NCI-H1417 (cell line): ENCODE measurements at regions not wholly inside any gene's neighbourhood (a gene's known extent, or its start where the extent isn't known, plus 50 kb on each side); places are given as distances from the start of the nearest gene placed in this dataset.

ENCODE experiments used
- DNase-seq, 3 experiments: peaks; one replicate each; lab custom pipeline; 2025; lab: John Stamatoyannopoulos, UW

- DNase-seq, result peak in 1 of 3 experiments; percentile 19
Measured at GRCh38 chr3:106611841-106612240, 743.0 kb upstream of the CBLB start.

- no peak for DNase-seq
Measured at GRCh38 chr3:106616556-106616955, 747.7 kb upstream of the CBLB start.

GRCh38 chr3:106617276-106617675, 748.5 kb upstream of the CBLB start:
- no peak for DNase-seq

GRCh38 chr3:106620646-106621045, 751.8 kb upstream of the CBLB start:
- DNase-seq, result no peak

- no peak for DNase-seq
Measured at GRCh38 chr3:106624154-106624553, 753.1 kb upstream of the CCDC54 start.

GRCh38 chr3:106628407-106628806, 748.8 kb upstream of the CCDC54 start:
- DNase-seq, result no peak

- DNase-seq, result peak in 1 of 3 experiments; percentile 8
Measured at GRCh38 chr3:106629215-106629832, 747.9 kb upstream of the CCDC54 start.

GRCh38 chr3:106631373-106632108, 745.7 kb upstream of the CCDC54 start:
- no peak for DNase-seq

- peak in 1 of 3 experiments; percentile 65 for DNase-seq
Measured at GRCh38 chr3:106635271-106635670, 742.0 kb upstream of the CCDC54 start.

GRCh38 chr3:106635826-106636225, 741.4 kb upstream of the CCDC54 start:
- no peak for DNase-seq

- no peak for DNase-seq
Measured at GRCh38 chr3:106640353-106640752, 736.9 kb upstream of the CCDC54 start.

GRCh38 chr3:106642161-106642560, 735.1 kb upstream of the CCDC54 start:
- DNase-seq, result no peak

GRCh38 chr3:106643684-106644161, 733.5 kb upstream of the CCDC54 start:
- no peak for DNase-seq

GRCh38 chr3:106673926-106674569, 703.2 kb upstream of the CCDC54 start:
- DNase-seq, result no peak

- DNase-seq, result no peak
Measured at GRCh38 chr3:106675451-106675850, 701.8 kb upstream of the CCDC54 start.

GRCh38 chr3:106678657-106679390, 698.4 kb upstream of the CCDC54 start:
- DNase-seq, result peak in 2 of 3 experiments; percentile 67 to 83

GRCh38 chr3:106683953-106684620, 693.2 kb upstream of the CCDC54 start:
- DNase-seq, result no peak

GRCh38 chr3:106685745-106686144, 691.5 kb upstream of the CCDC54 start:
- DNase-seq, result peak in 1 of 3 experiments; percentile 27

GRCh38 chr3:106687905-106688304, 689.3 kb upstream of the CCDC54 start:
- no peak for DNase-seq

GRCh38 chr3:106688464-106688863, 688.8 kb upstream of the CCDC54 start:
- DNase-seq, result peak in 2 of 3 experiments; percentile 30 to 76

- DNase-seq, result no peak
Measured at GRCh38 chr3:106691476-106691875, 685.8 kb upstream of the CCDC54 start.

- no peak for DNase-seq
Measured at GRCh38 chr3:106692624-106693023, 684.6 kb upstream of the CCDC54 start.
